GM12878 (cell line): ENCODE measurements at regions not wholly inside any gene's neighbourhood (a gene's known extent, or its start where the extent isn't known, plus 50 kb on each side); places are given as distances from the start of the nearest gene placed in this dataset.

ENCODE experiments used
- ATAC-seq: fragments of 200-7000 bp; cut with Tn5 transposase; 3 replicates; pipeline ENCODE4 v1.9.1; 2020; ENCODE audit warnings: mild to moderate bottlenecking, moderate library complexity
- BruUV-seq: library from RNA; stranded (reverse); fragments of 400-500 nt; replicated peaks from 2 replicates; lab custom pipeline; 2021; lab: Mats Ljungman, UMichigan
- CTCF ChIA-PET: fragments of 300-600 bp; sonication (Branson Sonifier 250); formaldehyde crosslinking; extraction: SDS; loops from one replicate; lab custom pipeline; 2021; ENCODE audit warnings: inconsistent platforms; lab: Yijun Ruan, JAX
- POLR2A ChIA-PET: fragments of 350-600 bp; formaldehyde crosslinking; extraction: SDS; loops from one replicate; lab custom pipeline; 2021; ENCODE audit warnings: inconsistent platforms; lab: Charles Lee
- RAD21 ChIA-PET: fragments of 300-600 bp; sonication (Branson Sonifier 250); formaldehyde crosslinking; loops from one replicate; lab custom pipeline; 2023; ENCODE audit warnings: antibody characterized with exemption; ENCODE audit not compliant: unreplicated experiment; lab: Charles Lee
- SMC1A ChIA-PET: fragments of 300-600 bp; sonication (Branson Sonifier 250); formaldehyde crosslinking; loops from one replicate; lab custom pipeline; 2023; ENCODE audit not compliant: unreplicated experiment, uncharacterized antibody; lab: Charles Lee
- DNase-seq: peaks from one replicate; pipeline ENCODE4 v3.0.0-alpha.2; 2011; ENCODE audit warnings: low read depth, low spot score
- FAIRE-seq: peaks from 3 replicates; lab custom pipeline; 2011; peaks lifted over from hg19 to GRCh38; lab: Jason Lieb, UNC
- H2AFZ ChIP-seq: 2 replicates; pipeline ENCODE4 v1.6.0; 2011; ENCODE audit warnings: low read depth, low read length, control low read depth; ENCODE audit not compliant: control insufficient read depth
- H3K27ac ChIP-seq: 2 replicates; pipeline ENCODE4 v1.5.1; 2011; ENCODE audit warnings: control low read depth; ENCODE audit not compliant: control insufficient read depth, insufficient read depth
- H3K27me3 ChIP-seq, 2 experiments: replicated peaks in 1 of 2; 2 replicates each; pipeline versions ENCODE4 v1.6.0 to v1.6.1; 2011; ENCODE audit warnings: low read length in 1 of 2; ENCODE audit not compliant: control insufficient read depth in 2 of 2, insufficient read depth in 2 of 2
- H3K36me3 ChIP-seq, 2 experiments: 2 replicates each; pipeline ENCODE4 v1.5.1; 2011; ENCODE audit warnings: low read length in 1 of 2; ENCODE audit not compliant: control insufficient read depth in 2 of 2, insufficient read depth in 2 of 2
- H3K4me1 ChIP-seq: 2 replicates; pipeline ENCODE4 v1.6.1; 2011; ENCODE audit warnings: mild to moderate bottlenecking, low read length, moderate library complexity, mixed read lengths; ENCODE audit not compliant: control insufficient read depth, insufficient read depth
- H3K4me2 ChIP-seq: 2 replicates; pipeline ENCODE4 v1.6.0; 2011; ENCODE audit warnings: control low read depth; ENCODE audit not compliant: control insufficient read depth, insufficient read depth
- H3K4me3 ChIP-seq: fragments of 200-600 bp; sonication (generic); 2 replicates; pipeline ENCODE4 v1.5.1; 2016
- H3K79me2 ChIP-seq: 2 replicates; pipeline ENCODE4 v1.6.0; 2011; ENCODE audit warnings: low read length; ENCODE audit not compliant: control insufficient read depth, insufficient read depth
- H3K9ac ChIP-seq: 2 replicates; pipeline ENCODE4 v1.8.0; 2011; ENCODE audit warnings: low read length, control low read depth, mixed read lengths; ENCODE audit not compliant: control insufficient read depth, insufficient read depth
- H3K9me3 ChIP-seq: replicated peaks from 3 replicates; pipeline ENCODE4 v1.5.1; 2011; ENCODE audit warnings: mild to moderate bottlenecking, low read length; ENCODE audit not compliant: control insufficient read depth, insufficient read depth
- H4K20me1 ChIP-seq: 2 replicates; pipeline ENCODE4 v1.6.0; 2011; ENCODE audit not compliant: control insufficient read depth, insufficient read depth
- BRCA1 ChIP-seq: IDR thresholded peaks from 2 replicates; pipeline ENCODE4 v1.6.1; 2011; ENCODE audit warnings: low read depth, low read length, improper control_type of control experiment
- CREM ChIP-seq: IDR thresholded peaks from 2 replicates; pipeline ENCODE4 v1.6.1; 2014; ENCODE audit warnings: antibody characterized with exemption, low read depth
- E2F8 ChIP-seq: fragments of 450-650 bp; IDR thresholded peaks from 2 replicates; pipeline ENCODE4 v1.6.1; 2018; ENCODE audit warnings: mild to moderate bottlenecking, low read depth, moderate library complexity; ENCODE audit not compliant: partially characterized antibody
- LARP7 ChIP-seq: fragments of 450-650 bp; IDR thresholded peaks from 2 replicates; pipeline ENCODE4 v1.6.1; 2017; ENCODE audit warnings: mild to moderate bottlenecking
- MAX ChIP-seq: IDR thresholded peaks from 2 replicates; pipeline ENCODE4 v1.6.1; 2012; ENCODE audit warnings: low read depth, low read length, improper control_type of control experiment
- MEF2B ChIP-seq: fragments of 450-650 bp; IDR thresholded peaks from 2 replicates; pipeline ENCODE4 v1.6.1; 2018; ENCODE audit warnings: mild to moderate bottlenecking, moderate library complexity; ENCODE audit not compliant: partially characterized antibody, poor library complexity, severe bottlenecking
- NFYA ChIP-seq: IDR thresholded peaks from 2 replicates; pipeline ENCODE4 v1.6.1; 2011; ENCODE audit warnings: low read depth, mild to moderate bottlenecking, low read length, improper control_type of control experiment, borderline replicate concordance
- PAX5 ChIP-seq: IDR thresholded peaks from 2 replicates; pipeline ENCODE4 v1.6.1; 2011; ENCODE audit warnings: low read depth, low read length, borderline replicate concordance
- TCF12 ChIP-seq: IDR thresholded peaks from 2 replicates; pipeline ENCODE4 v1.6.1; 2011; ENCODE audit warnings: low read depth, mild to moderate bottlenecking, low read length
- WGBS: methylation state at CpG from one replicate; pipeline ENCODE4 v1.1.6; 2016; ENCODE audit warnings: low lambda C conversion rate; ENCODE audit not compliant: insufficient replicate concordance, insufficient coverage; ENCODE audit errors: missing lambda C conversion rate; 5-methylcytosine and 5-hydroxymethylcytosine counted together
- in situ Hi-C: fragments of 300-500 bp; cut with MboI; formaldehyde crosslinking; loops from 9 replicates; pipeline ENCODE4 v1.14.3; 2018; ENCODE audit warnings: mixed read lengths
- intact Hi-C: fragments of 100-400 bp; cut with micrococcal nuclease; formaldehyde crosslinking; loops from one replicate; pipeline ENCODE4 v1.14.2; 2022; ENCODE audit not compliant: unreplicated experiment

- no peak for TF ChIP-seq CREM
- TF ChIP-seq PAX5, result peak; percentile 57; the same call in 1 of the 2 replicates
- TF ChIP-seq, all 136 proteins: peak for 9
Observed at GRCh38 chr17:31789707-31790505, 69.1 kb downstream of the COPRS start (continued).

- DNase-seq (no peak), ATAC-seq (no peak), FAIRE-seq (no peak)
- Histone ChIP-seq H3K4me1 (peaks cover 6% of the 10 kb centered on the region; the same call in 1 of the 2 replicates), H3K27me3 (no peaks in the 10 kb centered on the region), H3K9ac (no peak overlapping the region), H3K4me3 (no peak overlapping the region), H3K27ac (no peak overlapping the region), H3K4me2 (no peak overlapping the region), H3K36me3 (no peaks in the 10 kb centered on the region), H2AFZ (no peak overlapping the region), H3K9me3 (no peaks in the 10 kb centered on the region), H3K79me2 (no peaks in the 10 kb centered on the region), H4K20me1 (no peaks in the 10 kb centered on the region; the same call in 1 of the 2 replicates)
- RAD21 ChIA-PET, result interaction anchor here (1.0 to 1.1 kb wide), 3 partner anchors 15 to 253 kb away, joined by 3 to 4 read pairs (median 3); no protein-coding TSS in a partner anchor
- CTCF ChIA-PET, result interaction anchor here (0.6 to 2.0 kb wide), 2 partner anchors 104 to 254 kb away, joined by 3 to 5 read pairs; no protein-coding TSS in a partner anchor
- intact Hi-C loops, result no loop called here
- WGBS, result 82% methylated on average over 4 of the region's 4 CpGs
- in situ Hi-C loops, result no loop called here
- no TSS peak for BruUV-seq
- SMC1A ChIA-PET, result interaction anchor here (0.6 kb wide), 1 partner anchor 437 kb away, joined by 4 read pairs; no protein-coding TSS in a partner anchor
- TF ChIP-seq LARP7 (no peak), MEF2B (no peak), NFYA (no peak), MAX (no peak), TCF12 (no peak), BRCA1 (no peak), E2F8 (no peak)
- POLR2A ChIA-PET, result interaction anchor here (0.7 kb wide), 1 partner anchor 10 kb away, joined by 6 read pairs; no protein-coding TSS in a partner anchor
Observed at GRCh38 chr17:31788956-31789355, 70.1 kb downstream of the COPRS start.
